IPS-18c (cell line): ENCODE measurements at regions not wholly inside any gene's neighbourhood (a gene's known extent, or its start where the extent isn't known, plus 50 kb on each side); places are given as distances from the start of the nearest gene placed in this dataset.

ENCODE experiments used
- H3K4me3 ChIP-seq: 2 replicates; pipeline ENCODE4 v1.7.0; 2013; ENCODE audit warnings: low read depth, mild to moderate bottlenecking, low read length, moderate library complexity; ENCODE audit not compliant: insufficient read depth
- H3K9me3 ChIP-seq: one replicate; pipeline ENCODE4 v1.6.1; 2013; ENCODE audit warnings: mild to moderate bottlenecking, low read length, moderate library complexity; ENCODE audit not compliant: control insufficient read depth, insufficient read depth

DNA sequence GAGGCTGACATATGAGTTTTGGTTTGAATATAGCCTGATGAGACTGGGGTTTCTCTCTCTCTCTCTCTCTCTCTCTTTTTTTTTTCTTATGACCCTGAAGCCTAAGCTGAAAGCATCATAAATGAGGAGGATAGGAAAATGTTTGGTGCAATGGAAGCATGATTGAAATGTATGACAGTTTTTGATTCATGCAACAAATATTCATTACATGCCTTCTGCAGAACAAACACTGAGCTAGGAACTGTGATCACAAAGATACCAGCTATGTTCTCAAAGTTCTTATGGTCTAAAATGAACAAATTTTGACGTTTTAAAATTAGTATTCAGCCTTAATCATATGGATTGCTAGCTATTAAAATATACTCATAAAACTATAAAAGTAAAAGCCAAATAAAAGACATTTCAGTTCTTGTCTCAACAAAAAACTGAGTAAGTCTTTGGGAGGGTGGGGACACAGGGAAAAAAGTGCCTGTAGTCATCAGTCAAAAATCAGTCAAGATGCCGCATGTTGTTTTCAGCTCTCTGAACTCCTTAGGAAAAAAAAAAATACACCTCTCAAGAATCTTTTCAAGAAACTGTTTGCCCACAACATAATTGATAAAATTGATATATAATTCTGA, 57.2 kb downstream of the NKX6-1 start:
- no peaks in the 10 kb centered on the region for H3K9me3 ChIP-seq
- H3K4me3 ChIP-seq, result no peak overlapping the region

- no peaks in the 10 kb centered on the region for H3K9me3 ChIP-seq
These were observed 59.1 kb downstream of the NKX6-1 start for GRCh38 chr4:84439996-84440395.

DNA sequence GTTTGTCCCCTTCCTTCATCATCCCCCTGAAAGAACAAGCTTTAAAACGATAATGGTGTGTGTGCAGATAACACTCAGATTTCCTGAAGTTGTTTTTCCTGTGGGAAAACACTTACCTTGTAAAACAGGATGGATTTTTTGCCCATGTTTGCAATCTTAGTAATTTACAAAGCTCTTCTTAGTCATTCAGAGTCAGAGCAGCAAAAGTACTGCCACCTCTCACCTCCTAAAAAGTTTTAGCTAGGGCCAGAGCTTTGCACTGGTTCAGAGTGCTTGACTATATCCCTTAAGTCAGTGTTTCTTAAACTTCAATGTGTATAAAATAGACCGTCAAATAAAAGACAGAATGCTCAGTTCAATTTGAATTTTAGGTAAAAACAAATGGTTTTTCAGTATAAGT, 62.3 kb downstream of the NKX6-1 start:
- no peaks in the 10 kb centered on the region for H3K9me3 ChIP-seq
- no peak overlapping the region for H3K4me3 ChIP-seq

More at GRCh38 chr4:84439996-84440395, 59.1 kb downstream of the NKX6-1 start:
- H3K4me3 ChIP-seq, result no peak overlapping the region

DNA sequence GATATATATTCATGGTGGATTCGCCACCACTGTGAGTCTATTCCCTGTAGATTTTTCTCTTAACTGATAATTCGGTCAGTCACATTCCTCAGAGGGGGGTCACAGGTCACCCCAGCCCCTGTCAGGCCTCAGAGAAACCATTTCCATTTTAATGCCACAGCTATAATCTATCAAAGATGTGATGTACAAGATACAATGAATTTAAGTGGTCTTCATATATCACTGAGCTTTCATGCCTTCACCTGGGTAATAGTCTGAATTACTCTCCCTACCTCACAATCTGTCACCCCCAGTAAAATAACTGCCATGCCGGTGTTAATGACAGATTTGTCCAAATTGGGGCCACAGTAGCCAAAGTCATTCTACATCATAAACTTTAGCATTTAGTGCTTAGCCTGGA, 64.7 kb downstream of the NKX6-1 start:
- no peak overlapping the region for H3K4me3 ChIP-seq
- H3K9me3 ChIP-seq, result no peaks in the 10 kb centered on the region

DNA sequence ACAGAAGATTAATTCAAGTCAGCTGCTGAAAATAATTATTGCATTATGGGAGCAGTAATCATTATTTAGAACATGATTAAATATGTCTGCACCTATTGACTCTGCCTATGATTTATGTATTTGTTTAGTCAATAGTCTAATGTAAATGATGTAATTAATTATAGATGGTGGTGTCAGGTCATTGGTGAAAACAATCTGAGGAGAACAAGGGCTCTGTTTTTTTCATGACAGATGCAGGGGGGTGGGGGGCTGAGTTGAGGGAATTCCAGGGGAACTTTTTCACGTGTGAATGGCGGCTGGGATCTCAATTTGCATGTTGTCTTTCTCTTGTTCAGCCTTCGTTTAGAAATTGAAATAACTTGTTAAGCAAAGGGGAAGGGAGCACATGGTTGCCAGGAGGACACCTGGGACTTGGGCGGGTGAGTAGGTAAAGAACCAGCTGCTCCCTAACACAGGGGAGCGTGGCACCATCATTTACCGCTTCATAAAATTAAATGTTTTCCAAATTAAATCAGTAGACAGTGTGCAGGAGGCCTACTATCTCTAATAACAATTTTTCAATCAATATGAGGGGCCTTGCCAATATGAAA, 65.4 kb downstream of the NKX6-1 start:
- Histone ChIP-seq H3K9me3 (no peaks in the 10 kb centered on the region), H3K4me3 (no peak overlapping the region)

GRCh38 chr4:84432713-84433112, 66.4 kb downstream of the NKX6-1 start:
- H3K9me3 ChIP-seq, result no peaks in the 10 kb centered on the region
- H3K4me3 ChIP-seq, result no peak overlapping the region

DNA sequence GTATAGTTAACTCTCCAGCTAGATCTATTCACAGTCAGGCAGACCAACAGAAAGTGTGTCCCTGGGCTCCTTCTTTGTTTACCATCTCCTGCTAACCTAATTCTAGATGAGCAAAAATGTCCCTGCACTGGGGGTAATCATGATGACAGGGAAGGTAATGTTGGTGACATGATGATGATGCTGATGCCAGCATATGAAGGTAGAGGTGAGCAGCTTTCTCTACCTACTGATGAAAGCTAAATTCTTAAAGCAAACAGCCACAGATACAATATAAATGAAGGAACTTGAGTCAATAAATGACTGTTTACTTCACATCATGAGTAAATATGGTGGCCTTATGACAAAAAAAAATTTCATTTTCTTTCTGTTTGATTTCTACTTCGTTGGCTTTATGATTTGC, 78.5 kb downstream of the NKX6-1 start:
- H3K9me3 ChIP-seq, result no peaks in the 10 kb centered on the region
- H3K4me3 ChIP-seq, result no peak overlapping the region

GRCh38 chr4:84419201-84419600, 79.9 kb downstream of the NKX6-1 start:
- Histone ChIP-seq H3K4me3 (no peak overlapping the region), H3K9me3 (no peaks in the 10 kb centered on the region)

- no peak overlapping the region for H3K4me3 ChIP-seq
- H3K9me3 ChIP-seq, result no peaks in the 10 kb centered on the region
These were observed 80.9 kb downstream of the NKX6-1 start for GRCh38 chr4:84417997-84418709.

DNA sequence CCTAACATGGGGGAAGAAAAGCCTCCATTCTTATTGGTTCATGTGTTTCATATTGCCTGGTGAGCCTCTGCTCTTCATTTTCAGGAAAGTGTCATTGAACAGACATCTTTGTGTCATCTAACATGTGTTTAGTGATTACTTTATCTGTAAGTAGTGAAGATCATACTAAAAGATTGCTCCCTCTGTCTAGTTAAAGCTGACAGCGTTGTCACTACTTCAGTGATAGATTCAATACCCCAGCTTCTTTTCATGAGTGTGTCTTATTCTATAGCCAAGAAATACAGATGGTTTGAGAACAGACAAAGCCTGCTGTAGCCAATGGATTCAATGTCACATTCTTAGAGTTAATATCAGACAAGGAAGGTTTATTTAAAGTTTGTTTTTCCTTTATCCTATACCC, 85.1 kb downstream of the NKX6-1 start:
- peaks cover 2% of the 10 kb centered on the region for H3K9me3 ChIP-seq
- H3K4me3 ChIP-seq, result no peak overlapping the region

DNA sequence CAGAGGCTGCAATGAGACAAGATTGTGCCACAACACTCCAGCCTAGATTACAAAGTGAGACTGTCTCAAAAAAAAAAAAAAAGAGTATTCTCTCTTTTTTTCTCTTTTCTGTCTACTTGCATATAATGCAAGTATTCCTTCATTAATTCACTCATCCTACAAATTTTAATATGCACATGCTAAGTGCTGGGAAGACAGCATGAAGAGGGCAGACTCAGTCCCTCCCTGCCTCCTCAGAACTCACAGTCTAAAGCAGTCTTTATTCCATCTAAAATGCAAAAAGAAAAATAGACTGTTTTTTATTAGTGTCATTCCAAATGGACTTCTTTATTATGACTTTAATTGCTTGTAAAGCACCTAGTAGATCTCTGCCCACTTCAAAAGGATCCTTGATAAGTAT, 85.6 kb downstream of the NKX6-1 start:
- no peak overlapping the region for H3K4me3 ChIP-seq
- H3K9me3 ChIP-seq, result peaks cover 2% of the 10 kb centered on the region

DNA sequence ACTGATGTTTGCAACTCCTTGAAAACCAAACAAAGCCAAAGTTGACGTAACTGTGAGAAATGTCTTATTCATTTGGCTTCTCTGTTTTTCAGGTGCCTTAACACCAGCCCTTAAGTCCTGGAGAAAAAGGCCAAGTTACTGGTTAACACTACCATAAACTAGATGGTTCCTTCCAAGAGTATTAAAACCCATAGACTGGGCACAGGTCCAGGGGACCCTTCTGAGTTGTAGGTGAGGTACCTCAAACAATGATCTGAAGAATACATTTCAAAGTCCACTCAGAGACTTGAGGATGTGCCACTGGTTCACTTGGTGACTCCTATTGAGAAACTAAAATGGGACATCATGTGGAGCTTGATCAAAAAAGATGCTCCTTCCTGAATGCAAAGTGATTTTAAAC, 87.0 kb downstream of the NKX6-1 start:
- Histone ChIP-seq H3K4me3 (no peak overlapping the region), H3K9me3 (peaks cover 2% of the 10 kb centered on the region)

DNA sequence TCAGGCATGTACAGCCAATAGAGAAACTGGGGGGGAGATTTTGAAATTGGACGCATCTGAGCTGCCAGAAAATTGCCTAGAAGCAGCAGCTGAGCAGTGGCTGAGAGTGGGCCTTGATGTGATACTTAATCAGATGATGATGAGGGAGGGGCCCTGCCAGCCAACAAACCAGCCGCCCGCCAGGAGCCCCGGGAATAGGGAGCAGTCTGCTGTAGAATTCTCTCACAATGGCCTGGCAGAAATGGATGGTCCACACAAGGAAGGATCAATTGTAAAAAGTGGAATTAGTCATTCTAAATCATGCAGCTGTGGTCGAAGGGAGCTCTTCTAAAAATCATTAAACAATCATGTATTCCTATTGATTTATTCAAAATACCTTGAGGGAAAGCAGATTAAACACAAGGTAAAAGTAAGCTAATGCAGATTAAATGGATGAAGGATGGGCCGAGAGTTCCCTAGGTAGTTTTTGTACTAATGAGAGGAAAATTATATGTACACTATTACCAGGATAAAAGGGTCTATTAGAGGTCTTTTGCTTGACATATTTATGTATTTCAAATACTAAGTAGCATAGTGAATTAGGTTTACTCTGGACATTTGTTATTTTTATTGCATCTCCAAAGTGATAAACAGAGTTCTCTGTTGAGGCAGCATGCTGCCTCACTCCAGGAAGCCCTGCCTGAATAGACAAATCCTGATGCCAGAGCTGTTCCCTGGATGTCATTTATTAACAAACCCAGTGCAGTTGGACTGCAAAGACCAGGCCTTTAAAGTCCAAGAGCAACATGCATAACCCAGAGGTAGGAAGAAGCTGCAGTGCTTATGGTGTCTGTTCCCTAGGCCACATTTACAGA, 91.3 kb downstream of the NKX6-1 start:
- H3K9me3 ChIP-seq, result peaks cover 2% of the 10 kb centered on the region
- H3K4me3 ChIP-seq, result no peak overlapping the region

DNA sequence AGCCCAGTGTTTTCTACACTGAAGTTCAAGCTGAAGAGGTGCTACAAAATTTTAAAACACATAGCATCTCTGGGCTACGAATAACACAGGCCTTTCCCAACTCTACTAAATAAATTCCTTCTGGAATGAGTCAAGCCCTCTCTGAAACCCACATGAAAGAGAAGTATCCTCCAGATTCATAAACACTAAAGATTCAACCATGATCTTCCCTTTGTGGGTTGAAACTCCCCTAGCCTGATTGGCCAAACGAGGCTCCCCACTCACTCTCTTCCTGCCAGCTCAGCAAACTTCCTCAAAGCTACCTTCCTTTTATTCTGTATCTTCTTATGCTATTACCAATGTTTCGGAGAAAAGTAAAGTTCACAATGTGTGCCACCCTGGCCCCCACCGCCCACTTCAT, 95.4 kb downstream of the NKX6-1 start:
- Histone ChIP-seq H3K4me3 (no peak overlapping the region), H3K9me3 (no peaks in the 10 kb centered on the region)

- Histone ChIP-seq H3K9me3 (no peaks in the 10 kb centered on the region), H3K4me3 (no peak overlapping the region)
These were observed 97.3 kb downstream of the NKX6-1 start for GRCh38 chr4:84401701-84402306.

GRCh38 chr4:84394386-84394785, 104.7 kb downstream of the NKX6-1 start:
- Histone ChIP-seq H3K4me3 (no peak overlapping the region), H3K9me3 (no peaks in the 10 kb centered on the region)

- no peaks in the 10 kb centered on the region for H3K9me3 ChIP-seq
- no peak overlapping the region for H3K4me3 ChIP-seq
These were observed 106.0 kb downstream of the NKX6-1 start for GRCh38 chr4:84392951-84393590.
